ENCODE measurements at regions not wholly inside any gene's neighbourhood (a gene's known extent, or its start where the extent isn't known, plus 50 kb on each side); places are given as distances from the start of the nearest gene placed in this dataset.
"Not testable (repeated sequence)": the region's sequence is repeated elsewhere in the genome, so short reads cannot be mapped to it uniquely, and the experiment has no call there.

- Histone ChIP-seq H3K27ac (ENCODE audit: low read depth, low read length, poor library complexity, severe bottlenecking) (no peak overlapping the region), H3K4me1 (ENCODE audit: insufficient read depth, low read length, poor library complexity, severe bottlenecking) (peaks cover 6% of the 10 kb centered on the region), H3K4me3 (ENCODE audit: low read depth, low read length, poor library complexity, severe bottlenecking) (no peak overlapping the region), H3K36me3 (ENCODE audit: insufficient read depth, low read length) (no peaks in the 10 kb centered on the region), H3K9me2 (ENCODE audit: insufficient read depth, low read length) (no peaks in the 10 kb centered on the region), H3K9me3 (ENCODE audit: low read length) (0 out of 2 replicates have a peak, but pooled peaks cover 5% of the 10 kb centered on the region), H3K79me2 (ENCODE audit: insufficient read depth, low read depth, low read length) (no peaks in the 10 kb centered on the region), H3K4me2 (ENCODE audit: low read length) (no peak overlapping the region), H2AFZ (ENCODE audit: low read length) (no peak overlapping the region), H4K20me1 (ENCODE audit: insufficient read depth, low read length) (no peaks in the 10 kb centered on the region)
- intact Hi-C loops (cut with micrococcal nuclease; ENCODE audit: unreplicated experiment): no loop called here
- BruUV-seq (replicated peaks): no TSS peak
- POLR2A ChIA-PET: no interaction called here
- no peak for TF ChIP-seq CTCF (conservative IDR thresholded peaks at IDR 0.05; ENCODE audit: low read length)
- TF ChIP-seq EZH2phosphoT487 (IDR thresholded peaks at IDR 0.05; ENCODE audit: borderline replicate concordance, low read depth, low read length): no peak
- no peak for DNase-seq (ENCODE audit: low spot score)
- CTCF ChIA-PET (ENCODE audit: unreplicated experiment): no interaction called here
Measured at GRCh38 chr12:14219156-14219555, 146.3 kb upstream of the ATF7IP start.

GRCh38 chr12:14219670-14220069 is 145.8 kb upstream of the ATF7IP start:
- H2AFZ ChIP-seq (ENCODE audit: low read length); H3K9me2 ChIP-seq (ENCODE audit: insufficient read depth, low read length); H3K9me3 ChIP-seq (ENCODE audit: low read length); H4K20me1 ChIP-seq (ENCODE audit: insufficient read depth, low read length); H3K4me1 ChIP-seq (ENCODE audit: insufficient read depth, low read length, poor library complexity, severe bottlenecking); H3K4me2 ChIP-seq (ENCODE audit: low read length); H3K27ac ChIP-seq (ENCODE audit: low read depth, low read length, poor library complexity, severe bottlenecking); intact Hi-C loops (cut with micrococcal nuclease; ENCODE audit: unreplicated experiment); H3K4me3 ChIP-seq (ENCODE audit: low read depth, low read length, poor library complexity, severe bottlenecking); H3K79me2 ChIP-seq (ENCODE audit: insufficient read depth, low read depth, low read length); BruUV-seq (replicated peaks); H3K36me3 ChIP-seq (ENCODE audit: insufficient read depth, low read length); DNase-seq (ENCODE audit: low spot score): not testable (repeated sequence)
- ChIA-PET CTCF (ENCODE audit: unreplicated experiment) (interaction anchor here (1.2 kb wide), 1 partner anchor 18 kb away, joined by 3 read pairs; no protein-coding TSS in a partner anchor), POLR2A (interaction anchor here (0.6 to 1.1 kb wide), 2 partner anchors 18 to 327 kb away, joined by 3 to 5 read pairs; no protein-coding TSS in a partner anchor)

GRCh38 chr12:14225064-14225463 is 140.4 kb upstream of the ATF7IP start:
- Histone ChIP-seq H3K9me3 (ENCODE audit: low read length) (peaks cover 8% of the 10 kb centered on the region; the same call in 1 of the 2 replicates), H3K4me1 (ENCODE audit: insufficient read depth, low read length, poor library complexity, severe bottlenecking) (no peaks in the 10 kb centered on the region), H3K9me2 (ENCODE audit: insufficient read depth, low read length) (no peaks in the 10 kb centered on the region), H4K20me1 (ENCODE audit: insufficient read depth, low read length) (no peaks in the 10 kb centered on the region), H3K36me3 (ENCODE audit: insufficient read depth, low read length) (no peaks in the 10 kb centered on the region), H2AFZ (ENCODE audit: low read length) (no peak overlapping the region), H3K79me2 (ENCODE audit: insufficient read depth, low read depth, low read length) (no peaks in the 10 kb centered on the region), H3K27ac (ENCODE audit: low read depth, low read length, poor library complexity, severe bottlenecking) (no peak overlapping the region), H3K4me3 (ENCODE audit: low read depth, low read length, poor library complexity, severe bottlenecking) (no peak overlapping the region), H3K4me2 (ENCODE audit: low read length) (no peak overlapping the region)
- intact Hi-C loops (cut with micrococcal nuclease; ENCODE audit: unreplicated experiment): no loop called here
- ChIA-PET CTCF (ENCODE audit: unreplicated experiment) (no interaction called here), POLR2A (interaction anchor here (1.0 kb wide), 1 partner anchor 12 kb away, joined by 3 read pairs; no protein-coding TSS in a partner anchor)
- DNase-seq (ENCODE audit: low spot score): no peak
- TF ChIP-seq CTCF (conservative IDR thresholded peaks at IDR 0.05; ENCODE audit: low read length): no peak
- no peak for TF ChIP-seq EZH2phosphoT487 (IDR thresholded peaks at IDR 0.05; ENCODE audit: borderline replicate concordance, low read depth, low read length)
- no TSS peak for BruUV-seq (replicated peaks)

- H2AFZ ChIP-seq (ENCODE audit: low read length); H3K27ac ChIP-seq (ENCODE audit: low read depth, low read length, poor library complexity, severe bottlenecking); H3K4me2 ChIP-seq (ENCODE audit: low read length); BruUV-seq (replicated peaks); H3K4me3 ChIP-seq (ENCODE audit: low read depth, low read length, poor library complexity, severe bottlenecking); H3K36me3 ChIP-seq (ENCODE audit: insufficient read depth, low read length); CTCF ChIA-PET (ENCODE audit: unreplicated experiment); H4K20me1 ChIP-seq (ENCODE audit: insufficient read depth, low read length); DNase-seq (ENCODE audit: low spot score); H3K79me2 ChIP-seq (ENCODE audit: insufficient read depth, low read depth, low read length); H3K9me2 ChIP-seq (ENCODE audit: insufficient read depth, low read length): not testable (repeated sequence)
- Histone ChIP-seq H3K4me1 (ENCODE audit: insufficient read depth, low read length, poor library complexity, severe bottlenecking) (peaks cover 19% of the 10 kb centered on the region), H3K9me3 (ENCODE audit: low read length) (peaks cover 15% of the 10 kb centered on the region; the same call in 1 of the 2 replicates)
- intact Hi-C loops (cut with micrococcal nuclease; ENCODE audit: unreplicated experiment): loop anchor here (5.0 kb wide), 3 partner anchors 48 to 397 kb away; no protein-coding TSS in a partner anchor
- POLR2A ChIA-PET: interaction anchor here (0.5 kb wide), 1 partner anchor 31 kb away, joined by 3 read pairs; no protein-coding TSS in a partner anchor
Measured at GRCh38 chr12:14235176-14235575, 130.3 kb upstream of the ATF7IP start.

- H3K9me2 ChIP-seq (ENCODE audit: insufficient read depth, low read length); DNase-seq (ENCODE audit: low spot score); H4K20me1 ChIP-seq (ENCODE audit: insufficient read depth, low read length); H3K4me2 ChIP-seq (ENCODE audit: low read length); H3K27ac ChIP-seq (ENCODE audit: low read depth, low read length, poor library complexity, severe bottlenecking); H3K9me3 ChIP-seq (ENCODE audit: low read length); H3K79me2 ChIP-seq (ENCODE audit: insufficient read depth, low read depth, low read length); CTCF ChIA-PET (ENCODE audit: unreplicated experiment); H3K4me3 ChIP-seq (ENCODE audit: low read depth, low read length, poor library complexity, severe bottlenecking); BruUV-seq (replicated peaks); H3K36me3 ChIP-seq (ENCODE audit: insufficient read depth, low read length); H2AFZ ChIP-seq (ENCODE audit: low read length): not testable (repeated sequence)
- peaks cover 29% of the 10 kb centered on the region for H3K4me1 ChIP-seq (ENCODE audit: insufficient read depth, low read length, poor library complexity, severe bottlenecking)
- POLR2A ChIA-PET: interaction anchor here (0.6 kb wide), 1 partner anchor 424 kb away, joined by 3 read pairs; no protein-coding TSS in a partner anchor
- intact Hi-C loops (cut with micrococcal nuclease; ENCODE audit: unreplicated experiment): loop anchor here (5.0 kb wide), 3 partner anchors 49 to 396 kb away; no protein-coding TSS in a partner anchor
Measured at GRCh38 chr12:14236641-14237040, 128.8 kb upstream of the ATF7IP start.
